ENCODE measurements at regions not wholly inside any gene's neighbourhood (a gene's known extent, or its start where the extent isn't known, plus 50 kb on each side); places are given as distances from the start of the nearest gene placed in this dataset.

- DNase-seq (ENCODE audit: low read depth, low spot score) (no peak), ATAC-seq (no peak)
- no peaks in the 10 kb centered on the region for H3K36me3 ChIP-seq (ENCODE audit: control insufficient read depth, insufficient read depth, low read length)
- CTCF ChIA-PET = no interaction called here
- no peaks in the 10 kb centered on the region for H3K9me3 ChIP-seq (ENCODE audit: control insufficient read depth, insufficient read depth, low read depth, low read length)
- POLR2A ChIA-PET = no interaction called here
- no peak overlapping the region for H3K27ac ChIP-seq (ENCODE audit: low read length)
- BruUV-seq (replicated peaks) = no TSS peak
- H3K4me3 ChIP-seq (ENCODE audit: low read depth in 2 of 2, low read length in 2 of 2) = no peak overlapping the region
- no peaks in the 10 kb centered on the region for H3K4me1 ChIP-seq (ENCODE audit: control insufficient read depth, insufficient read depth, low read length)
- intact Hi-C loops (cut with micrococcal nuclease; ENCODE audit: unreplicated experiment) (no loop called here), in situ Hi-C loops (cut with HindIII; ENCODE audit: low pct_unique_long_range_greater_than_20kb, low sequenced_read_pairs) (no loop called here)
- TF ChIP-seq TCF7L2 (IDR thresholded peaks at IDR 0.05; ENCODE audit: low read depth, low read length) (no peak), SIN3A (IDR thresholded peaks at IDR 0.05; ENCODE audit: borderline replicate concordance, insufficient read depth, low read depth, low read length) (no peak), POLR2AphosphoS5 (IDR thresholded peaks at IDR 0.05; ENCODE audit: low read depth, low read length) (no peak), CTCF (IDR thresholded peaks at IDR 0.05) (no peak)
- TF ChIP-seq, protein P1, sequence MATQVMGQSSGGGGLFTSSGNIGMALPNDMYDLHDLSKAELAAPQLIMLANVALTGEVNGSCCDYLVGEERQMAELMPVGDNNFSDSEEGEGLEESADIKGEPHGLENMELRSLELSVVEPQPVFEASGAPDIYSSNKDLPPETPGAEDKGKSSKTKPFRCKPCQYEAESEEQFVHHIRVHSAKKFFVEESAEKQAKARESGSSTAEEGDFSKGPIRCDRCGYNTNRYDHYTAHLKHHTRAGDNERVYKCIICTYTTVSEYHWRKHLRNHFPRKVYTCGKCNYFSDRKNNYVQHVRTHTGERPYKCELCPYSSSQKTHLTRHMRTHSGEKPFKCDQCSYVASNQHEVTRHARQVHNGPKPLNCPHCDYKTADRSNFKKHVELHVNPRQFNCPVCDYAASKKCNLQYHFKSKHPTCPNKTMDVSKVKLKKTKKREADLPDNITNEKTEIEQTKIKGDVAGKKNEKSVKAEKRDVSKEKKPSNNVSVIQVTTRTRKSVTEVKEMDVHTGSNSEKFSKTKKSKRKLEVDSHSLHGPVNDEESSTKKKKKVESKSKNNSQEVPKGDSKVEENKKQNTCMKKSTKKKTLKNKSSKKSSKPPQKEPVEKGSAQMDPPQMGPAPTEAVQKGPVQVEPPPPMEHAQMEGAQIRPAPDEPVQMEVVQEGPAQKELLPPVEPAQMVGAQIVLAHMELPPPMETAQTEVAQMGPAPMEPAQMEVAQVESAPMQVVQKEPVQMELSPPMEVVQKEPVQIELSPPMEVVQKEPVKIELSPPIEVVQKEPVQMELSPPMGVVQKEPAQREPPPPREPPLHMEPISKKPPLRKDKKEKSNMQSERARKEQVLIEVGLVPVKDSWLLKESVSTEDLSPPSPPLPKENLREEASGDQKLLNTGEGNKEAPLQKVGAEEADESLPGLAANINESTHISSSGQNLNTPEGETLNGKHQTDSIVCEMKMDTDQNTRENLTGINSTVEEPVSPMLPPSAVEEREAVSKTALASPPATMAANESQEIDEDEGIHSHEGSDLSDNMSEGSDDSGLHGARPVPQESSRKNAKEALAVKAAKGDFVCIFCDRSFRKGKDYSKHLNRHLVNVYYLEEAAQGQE (IDR thresholded peaks at IDR 0.05; ENCODE audit: insufficient read depth in 1 of 2, low read depth in 2 of 2, low read length in 1 of 2) = no peak
- no peaks in the 10 kb centered on the region for H3K27me3 ChIP-seq (ENCODE audit: control insufficient read depth, insufficient read depth, low read length)
Measured at GRCh38 chr12:91964501-91964900, 181.1 kb downstream of the BTG1 start.

GRCh38 chr12:91959220-91959619 lies 186.4 kb downstream of the BTG1 start:
- no peaks in the 10 kb centered on the region for H3K4me1 ChIP-seq (ENCODE audit: control insufficient read depth, insufficient read depth, low read length)
- H3K4me3 ChIP-seq (ENCODE audit: low read depth in 2 of 2, low read length in 2 of 2) = no peak overlapping the region
- ATAC-seq (no peak), DNase-seq (ENCODE audit: low read depth, low spot score) (no peak)
- ChIA-PET CTCF (no interaction called here), POLR2A (interaction anchor here (0.7 kb wide), 1 partner anchor 1439 kb away, joined by 5 read pairs; no protein-coding TSS in a partner anchor)
- H3K36me3 ChIP-seq (ENCODE audit: control insufficient read depth, insufficient read depth, low read length) = no peaks in the 10 kb centered on the region
- TF ChIP-seq SIN3A (IDR thresholded peaks at IDR 0.05; ENCODE audit: borderline replicate concordance, insufficient read depth, low read depth, low read length) = no peak
- no peak for TF ChIP-seq TCF7L2 (IDR thresholded peaks at IDR 0.05; ENCODE audit: low read depth, low read length)
- no peak for TF ChIP-seq POLR2AphosphoS5 (IDR thresholded peaks at IDR 0.05; ENCODE audit: low read depth, low read length)
- TF ChIP-seq, protein P1 (IDR thresholded peaks at IDR 0.05; ENCODE audit: insufficient read depth in 1 of 2, low read depth in 2 of 2, low read length in 1 of 2) = no peak
- no peak for TF ChIP-seq CTCF (IDR thresholded peaks at IDR 0.05)
- in situ Hi-C loops (cut with HindIII; ENCODE audit: low pct_unique_long_range_greater_than_20kb, low sequenced_read_pairs) = no loop called here
- H3K27ac ChIP-seq (ENCODE audit: low read length) = no peak overlapping the region
- intact Hi-C loops (cut with micrococcal nuclease; ENCODE audit: unreplicated experiment) = no loop called here
- no TSS peak for BruUV-seq (replicated peaks)
- H3K27me3 ChIP-seq (ENCODE audit: control insufficient read depth, insufficient read depth, low read length) = no peaks in the 10 kb centered on the region
- no peaks in the 10 kb centered on the region for H3K9me3 ChIP-seq (ENCODE audit: control insufficient read depth, insufficient read depth, low read depth, low read length)
